ENCODE measurements at regions not wholly inside any gene's neighbourhood (a gene's known extent, or its start where the extent isn't known, plus 50 kb on each side); places are given as distances from the start of the nearest gene placed in this dataset.

GRCh38 chr4:54929459-54929858, 195.9 kb downstream of the KDR start:
- no peaks in the 10 kb centered on the region for H3K36me3 ChIP-seq
- no peaks in the 10 kb centered on the region for H3K9me3 ChIP-seq
- no peaks in the 10 kb centered on the region for H3K4me1 ChIP-seq
- no peak for DNase-seq
- no peak for TF ChIP-seq CTCF (IDR thresholded peaks at IDR 0.05; ENCODE audit: low read depth, low read length)
- H3K4me3 ChIP-seq (ENCODE audit: low read depth, low read length), result no peak overlapping the region
- no peaks in the 10 kb centered on the region for H3K27me3 ChIP-seq

GRCh38 chr4:54924891-54925290, 200.5 kb downstream of the KDR start:
- Histone ChIP-seq H3K4me1 (no peaks in the 10 kb centered on the region), H3K27me3 (no peaks in the 10 kb centered on the region), H3K9me3 (no peaks in the 10 kb centered on the region), H3K4me3 (ENCODE audit: low read depth, low read length) (no peak overlapping the region), H3K36me3 (no peaks in the 10 kb centered on the region)
- no peak for TF ChIP-seq CTCF (IDR thresholded peaks at IDR 0.05; ENCODE audit: low read depth, low read length)
- no peak for DNase-seq

- TF ChIP-seq CTCF (IDR thresholded peaks at IDR 0.05; ENCODE audit: low read depth, low read length), result no peak
- H3K27me3 ChIP-seq, result no peaks in the 10 kb centered on the region
- no peak overlapping the region for H3K4me3 ChIP-seq (ENCODE audit: low read depth, low read length)
- H3K4me1 ChIP-seq, result no peaks in the 10 kb centered on the region
- no peaks in the 10 kb centered on the region for H3K9me3 ChIP-seq
- no peak for DNase-seq
- H3K36me3 ChIP-seq, result no peaks in the 10 kb centered on the region
Measured at GRCh38 chr4:54915276-54915675, 210.1 kb downstream of the KDR start.

GRCh38 chr4:54914781-54915180, 210.6 kb downstream of the KDR start:
- no peak for DNase-seq
- Histone ChIP-seq H3K9me3 (no peaks in the 10 kb centered on the region), H3K36me3 (no peaks in the 10 kb centered on the region), H3K27me3 (no peaks in the 10 kb centered on the region), H3K4me3 (ENCODE audit: low read depth, low read length) (no peak overlapping the region), H3K4me1 (no peaks in the 10 kb centered on the region)
- no peak for TF ChIP-seq CTCF (IDR thresholded peaks at IDR 0.05; ENCODE audit: low read depth, low read length)

- DNase-seq, result no peak
- Histone ChIP-seq H3K27me3 (no peaks in the 10 kb centered on the region), H3K4me1 (no peaks in the 10 kb centered on the region), H3K4me3 (ENCODE audit: low read depth, low read length) (no peak overlapping the region), H3K36me3 (no peaks in the 10 kb centered on the region), H3K9me3 (no peaks in the 10 kb centered on the region)
- TF ChIP-seq CTCF (IDR thresholded peaks at IDR 0.05; ENCODE audit: low read depth, low read length), result no peak
Measured at GRCh38 chr4:54913751-54914526, 211.5 kb downstream of the KDR start.

GRCh38 chr4:54912155-54912554, 213.2 kb downstream of the KDR start:
- Histone ChIP-seq H3K4me3 (ENCODE audit: low read depth, low read length) (no peak overlapping the region), H3K9me3 (no peaks in the 10 kb centered on the region), H3K27me3 (no peaks in the 10 kb centered on the region), H3K36me3 (no peaks in the 10 kb centered on the region), H3K4me1 (no peaks in the 10 kb centered on the region)
- no peak for TF ChIP-seq CTCF (IDR thresholded peaks at IDR 0.05; ENCODE audit: low read depth, low read length)
- no peak for DNase-seq

Data from BE2C (cell line).